K562 (cell line): ENCODE measurements at regions not wholly inside any gene's neighbourhood (a gene's known extent, or its start where the extent isn't known, plus 50 kb on each side); places are given as distances from the start of the nearest gene placed in this dataset.

ENCODE experiments used
- ATAC-seq: fragments of 200-7000 bp; cut with Tn5 transposase; 3 replicates; pipeline ENCODE4 v1.9.1; 2020; ENCODE audit warnings: moderate library complexity
- BruUV-seq: library from RNA; stranded (reverse); fragments of 400-500 nt; replicated peaks from 2 replicates; lab custom pipeline; 2021; lab: Mats Ljungman, UMichigan
- CTCF ChIA-PET: fragments of 300-600 bp; formaldehyde crosslinking; extraction: SDS; loops from one replicate; lab custom pipeline; 2021; ENCODE audit warnings: low intra/inter-chr PET ratio; lab: Yijun Ruan, JAX
- POLR2A ChIA-PET: fragments of 300-600, 350-650 bp; sonication (Branson Sonifier 250); formaldehyde crosslinking; extraction: SDS; loops from one replicate; lab custom pipeline; 2021; ENCODE audit warnings: antibody characterized with exemption, inconsistent platforms; lab: Yijun Ruan, JAX
- DNase-seq, 4 experiments: peaks; one replicate each; pipeline versions ENCODE4 v3.0.0 to v3.0.0-alpha.2; 2011 to 2018; ENCODE audit warnings: low spot score in 3 of 4, mixed read lengths in 3 of 4; ENCODE audit errors: extremely low read depth in 1 of 4
- FAIRE-seq: peaks from 2 replicates; lab custom pipeline; 2011; peaks lifted over from hg19 to GRCh38; lab: Jason Lieb, UNC
- H2AFZ ChIP-seq: 2 replicates; pipeline ENCODE4 v1.6.0; 2011; ENCODE audit warnings: low read depth, low read length, control low read depth, inconsistent platforms
- H3K27ac ChIP-seq: fragments of 200-600 bp; 3 replicates; pipeline ENCODE4 v1.8.0; 2011; ENCODE audit warnings: low read depth, mild to moderate bottlenecking, control low read depth, inconsistent platforms, low read length, moderate library complexity, mixed read lengths; ENCODE audit errors: extremely low read depth
- H3K27me3 ChIP-seq, 2 experiments: fragments of 300-600 bp in 1 of 2; 2 replicates in 1 of 2; 3 replicates in 1 of 2; pipeline versions ENCODE4 v1.6.0 to v1.8.0; 2011; ENCODE audit warnings: inconsistent platforms in 2 of 2, low read length in 2 of 2, mild to moderate bottlenecking in 1 of 2, mixed read lengths in 1 of 2, moderate library complexity in 1 of 2; ENCODE audit not compliant: control insufficient read depth in 2 of 2, insufficient read depth in 2 of 2
- H3K36me3 ChIP-seq: fragments of 300-600 bp; 3 replicates; pipeline ENCODE4 v1.8.0; 2011; ENCODE audit warnings: mild to moderate bottlenecking, low read length, inconsistent platforms; ENCODE audit not compliant: control insufficient read depth, insufficient read depth
- H3K4me1 ChIP-seq, 2 experiments: fragments of 200-600 bp in 1 of 2; replicated peaks in 1 of 2; 2 replicates in 1 of 2; 3 replicates in 1 of 2; pipeline versions ENCODE4 v1.5.1 to v1.8.0; 2011; ENCODE audit warnings: inconsistent platforms in 2 of 2, low read length in 2 of 2, mild to moderate bottlenecking in 1 of 2, mixed read lengths in 1 of 2, moderate library complexity in 1 of 2; ENCODE audit not compliant: control insufficient read depth in 2 of 2, insufficient read depth in 2 of 2
- H3K4me2 ChIP-seq: 2 replicates; pipeline ENCODE4 v1.6.1; 2011; ENCODE audit warnings: low read length, control low read depth, inconsistent platforms, mixed read lengths; ENCODE audit not compliant: insufficient read depth
- H3K4me3 ChIP-seq: fragments of 200-600 bp; sonication (generic), shearing (Covaris generic); 2 replicates; pipeline ENCODE4 v1.5.1; 2016; ENCODE audit warnings: control low read depth, inconsistent platforms
- H3K79me2 ChIP-seq: fragments of 200-600 bp; 3 replicates; pipeline ENCODE4 v1.8.0; 2011; ENCODE audit warnings: low read length, inconsistent platforms; ENCODE audit not compliant: control insufficient read depth, insufficient read depth
- H3K9ac ChIP-seq, 2 experiments: 2 replicates each; pipeline versions ENCODE4 v1.6.0 to v1.6.1; 2011; ENCODE audit warnings: low read depth in 2 of 2, low read length in 2 of 2, control low read depth in 1 of 2, inconsistent platforms in 1 of 2, mild to moderate bottlenecking in 1 of 2, mixed read lengths in 1 of 2; ENCODE audit not compliant: insufficient read depth in 1 of 2
- H3K9me1 ChIP-seq: one replicate; pipeline ENCODE4 v1.6.0; 2011; ENCODE audit warnings: inconsistent platforms, mild to moderate bottlenecking, low read length, moderate library complexity; ENCODE audit not compliant: control insufficient read depth, insufficient read depth
- H3K9me3 ChIP-seq: replicated peaks from 2 replicates; pipeline ENCODE4 v1.5.1; 2011; ENCODE audit warnings: low read depth, low read length, inconsistent platforms; ENCODE audit not compliant: control insufficient read depth, insufficient read depth
- H4K20me1 ChIP-seq: replicated peaks from 2 replicates; pipeline ENCODE4 v1.6.1; 2011; ENCODE audit warnings: low read length, inconsistent platforms, mixed read lengths; ENCODE audit not compliant: control insufficient read depth, insufficient read depth
- ATF6 ChIP-seq: sonication (generic); formaldehyde crosslinking; IDR thresholded peaks from 2 replicates; pipeline ENCODE4 v1.4.0; 2020; ENCODE audit warnings: mild to moderate bottlenecking, missing genetic modification reagents
- BRCA1 ChIP-seq, 2 experiments: fragments of 450-650 bp in 1 of 2; sonication (generic) in 1 of 2; formaldehyde crosslinking in 1 of 2; IDR thresholded peaks; 2 replicates each; pipeline versions ENCODE4 v1.5.0 to v1.6.1; 2017 to 2020; ENCODE audit warnings: mild to moderate bottlenecking in 1 of 2, missing genetic modification reagents in 1 of 2
- CBX1 ChIP-seq: sonication (generic); IDR thresholded peaks from 2 replicates; pipeline ENCODE4 v1.6.1; 2016; ENCODE audit warnings: antibody characterized with exemption, low read depth, mild to moderate bottlenecking
- CHD1 ChIP-seq: fragments of 200-600 bp; sonication (generic); IDR thresholded peaks from one replicate; pipeline ENCODE4 v1.6.1; 2012; ENCODE audit warnings: mild to moderate bottlenecking, moderate library complexity, low read length, inconsistent platforms
- CREB3 ChIP-seq: fragments of 450-650 bp; conservative IDR thresholded peaks from 2 replicates; pipeline ENCODE4 v1.6.1; 2016; ENCODE audit warnings: missing genetic modification characterization, low read depth, mild to moderate bottlenecking, missing compliant biosample characterization, moderate library complexity
- CTBP1 ChIP-seq: fragments of 450-650 bp; IDR thresholded peaks from 2 replicates; pipeline ENCODE4 v1.6.1; 2016; ENCODE audit warnings: borderline replicate concordance
- IRF1 ChIP-seq: sonication (generic); formaldehyde crosslinking; IDR thresholded peaks from 2 replicates; pipeline ENCODE4 v1.8.0; 2022; ENCODE audit warnings: missing genetic modification reagents, mild to moderate bottlenecking, borderline replicate concordance
- MNT ChIP-seq, 2 experiments: fragments of 450-650 bp; conservative IDR thresholded peaks; 2 replicates each; pipeline ENCODE4 v1.6.1; 2017; ENCODE audit warnings: mild to moderate bottlenecking in 2 of 2, moderate library complexity in 2 of 2
- POLR2H ChIP-seq: IDR thresholded peaks from 2 replicates; pipeline ENCODE4 v1.6.1; 2016; ENCODE audit warnings: missing genetic modification characterization, low read depth, mild to moderate bottlenecking, control low read depth, missing compliant biosample characterization, moderate library complexity
- RAD21 ChIP-seq, 2 experiments: fragments of 250-450 bp in 1 of 2; fragments of 450-650 bp in 1 of 2; sonication (Bioruptor Pico) in 1 of 2; formaldehyde crosslinking in 1 of 2; IDR thresholded peaks in 1 of 2; conservative IDR thresholded peaks in 1 of 2; 2 replicates each; pipeline versions ENCODE4 v1.4.0 to v1.8.0; 2020 to 2022; ENCODE audit warnings: mild to moderate bottlenecking in 2 of 2, moderate library complexity in 1 of 2
- SMARCB1 ChIP-seq: IDR thresholded peaks from 2 replicates; pipeline ENCODE4 v1.6.1; 2011; ENCODE audit warnings: improper control_type of control experiment, low read depth; ENCODE audit not compliant: insufficient read length
- ZNF695 ChIP-seq: fragments of 450-650 bp; formaldehyde crosslinking; IDR thresholded peaks from 2 replicates; pipeline ENCODE4 v1.4.0; 2020; ENCODE audit warnings: mild to moderate bottlenecking, moderate library complexity
- WGBS: fragments of 100-300 bp; shearing (Covaris generic); methylation state at CpG from one replicate; pipeline ENCODE4 v1.1.6; 2016; ENCODE audit warnings: low coverage, mixed read lengths; ENCODE audit not compliant: insufficient coverage; ENCODE audit errors: missing lambda C conversion rate; 5-methylcytosine and 5-hydroxymethylcytosine counted together
- in situ Hi-C: fragments of 300-500 bp; cut with MboI; formaldehyde crosslinking; loops from 4 replicates; pipeline ENCODE4 v1.15.0; 2018; ENCODE audit warnings: inconsistent platforms, mixed read lengths
- intact Hi-C: fragments of 100-400 bp; cut with micrococcal nuclease; formaldehyde crosslinking; loops from 2 replicates; pipeline ENCODE4 v1.14.2; 2022

GRCh38 chr5:4983701-4984100, 156.4 kb upstream of the ADAMTS16 start:
- POLR2A ChIA-PET, result interaction anchor here (0.6 kb wide), 1 partner anchor 853 kb away, joined by 3 read pairs; no protein-coding TSS in a partner anchor
- Histone ChIP-seq H3K27me3 (no peaks in the 10 kb centered on the region; a peak in 1 of 5 replicates), H4K20me1 (no peaks in the 10 kb centered on the region; the same call in 1 of the 2 replicates), H2AFZ (no peak overlapping the region), H3K4me2 (no peak overlapping the region), H3K9me1 (no peaks in the 10 kb centered on the region), H3K4me1 (no peaks in the 10 kb centered on the region), H3K9me3 (no peaks in the 10 kb centered on the region), H3K9ac (no peak overlapping the region), H3K79me2 (no peaks in the 10 kb centered on the region)
- intact Hi-C loops, result no loop called here
- CTCF ChIA-PET, result no interaction called here
- in situ Hi-C loops, result no loop called here
- no peak for FAIRE-seq
- no TSS peak for BruUV-seq
- no peak for TF ChIP-seq POLR2H (tag)
- no peak for TF ChIP-seq BRCA1 (IDR thresholded peaks at IDR 0.05)
- TF ChIP-seq BRCA1 (CRISPR knock-in tag; IDR thresholded peaks at IDR 0.05), result no peak
- no peak for TF ChIP-seq IRF1 (CRISPR knock-in tag)
- TF ChIP-seq ATF6 (CRISPR knock-in tag), result no peak
- TF ChIP-seq MNT (conservative IDR thresholded peaks at IDR 0.05), result no peak
- TF ChIP-seq SMARCB1, result no peak
- no peak for TF ChIP-seq CREB3 (tag)
- TF ChIP-seq RAD21 (CRISPR knock-in tag; conservative IDR thresholded peaks at IDR 0.05 in 1 of 2, IDR thresholded peaks at IDR 0.05 in 1 of 2), result no peak
- TF ChIP-seq ZNF695 (CRISPR knock-in tag), result no peak
- TF ChIP-seq CBX1, result no peak
- no peak for TF ChIP-seq CTBP1
- no peak for TF ChIP-seq CHD1
- TF ChIP-seq, all 486 proteins: peak for 0
- Histone ChIP-seq H3K36me3 (no peaks in the 10 kb centered on the region), H3K4me3 (no peak overlapping the region), H3K27ac (no peak overlapping the region)
- ATAC-seq (no peak), DNase-seq (no peak)
- 2% methylated on average over 3 of the region's 3 CpGs for WGBS
